Sigmoid colon (tissue), 4 donors: ENCODE measurements at regions not wholly inside any gene's neighbourhood (a gene's known extent, or its start where the extent isn't known, plus 50 kb on each side); places are given as distances from the start of the nearest gene placed in this dataset.

ENCODE experiments used
- EP300 ChIP-seq, 4 donors: sonication (generic); formaldehyde crosslinking; IDR thresholded peaks; one replicate each; pipeline ENCODE4 v1.6.1; 2017; ENCODE audit warnings: antibody characterized with exemption in 4 of 4
- POLR2AphosphoS5 ChIP-seq, 4 donors: sonication (generic); formaldehyde crosslinking; IDR thresholded peaks; one replicate each; pipeline ENCODE4 v1.6.1; 2017; ENCODE audit warnings: antibody characterized with exemption in 4 of 4
- TF ChIP-seq, protein P1 (sequence below), 4 experiments: fragments of 450-650 bp in 3 of 4; fragments of 200-600 bp in 1 of 4; IDR thresholded peaks; one replicate each; pipeline ENCODE4 v1.5.1; 2016 to 2019; ENCODE audit warnings: antibody characterized with exemption in 4 of 4, mild to moderate bottlenecking in 3 of 4, moderate library complexity in 2 of 4

DNA sequence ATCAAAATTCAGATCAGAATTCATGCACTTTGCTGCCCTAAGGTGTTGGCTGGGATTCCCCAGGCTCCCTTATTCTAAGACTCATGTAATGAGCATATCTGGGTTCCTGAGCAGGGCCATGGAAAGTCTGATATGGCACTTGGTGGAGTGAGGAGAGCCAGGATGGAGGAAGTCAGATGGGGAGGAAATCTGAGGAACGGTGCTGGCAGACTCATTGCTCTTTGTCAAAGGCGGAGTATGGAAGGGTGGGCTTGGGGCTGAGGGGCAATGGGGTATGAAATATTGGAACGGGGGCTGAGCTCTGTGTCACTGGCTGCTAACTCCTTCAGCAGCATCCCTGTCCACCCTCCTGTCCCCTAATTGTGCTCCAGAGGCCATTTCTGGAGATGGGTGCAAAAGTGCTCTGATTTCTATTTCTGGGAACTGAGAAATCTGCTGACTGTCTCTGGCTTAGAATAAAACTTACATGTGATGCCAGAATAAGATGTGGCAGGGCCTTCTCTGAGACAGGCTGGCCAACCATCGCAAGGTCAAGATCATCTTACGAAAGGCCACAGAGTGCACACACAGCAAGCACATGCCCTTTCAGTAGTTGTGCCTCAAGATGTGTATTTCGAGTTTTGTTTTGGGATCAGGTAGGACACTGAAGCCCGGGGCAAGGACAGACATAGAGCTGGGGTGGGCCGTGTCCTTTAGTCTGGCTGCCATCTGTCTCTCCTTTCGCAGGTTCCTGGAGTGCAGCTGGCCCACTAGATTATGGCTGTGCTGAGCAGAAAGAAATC is 480.0 kb upstream of the HS6ST1 start:
- TF ChIP-seq, protein P1, sequence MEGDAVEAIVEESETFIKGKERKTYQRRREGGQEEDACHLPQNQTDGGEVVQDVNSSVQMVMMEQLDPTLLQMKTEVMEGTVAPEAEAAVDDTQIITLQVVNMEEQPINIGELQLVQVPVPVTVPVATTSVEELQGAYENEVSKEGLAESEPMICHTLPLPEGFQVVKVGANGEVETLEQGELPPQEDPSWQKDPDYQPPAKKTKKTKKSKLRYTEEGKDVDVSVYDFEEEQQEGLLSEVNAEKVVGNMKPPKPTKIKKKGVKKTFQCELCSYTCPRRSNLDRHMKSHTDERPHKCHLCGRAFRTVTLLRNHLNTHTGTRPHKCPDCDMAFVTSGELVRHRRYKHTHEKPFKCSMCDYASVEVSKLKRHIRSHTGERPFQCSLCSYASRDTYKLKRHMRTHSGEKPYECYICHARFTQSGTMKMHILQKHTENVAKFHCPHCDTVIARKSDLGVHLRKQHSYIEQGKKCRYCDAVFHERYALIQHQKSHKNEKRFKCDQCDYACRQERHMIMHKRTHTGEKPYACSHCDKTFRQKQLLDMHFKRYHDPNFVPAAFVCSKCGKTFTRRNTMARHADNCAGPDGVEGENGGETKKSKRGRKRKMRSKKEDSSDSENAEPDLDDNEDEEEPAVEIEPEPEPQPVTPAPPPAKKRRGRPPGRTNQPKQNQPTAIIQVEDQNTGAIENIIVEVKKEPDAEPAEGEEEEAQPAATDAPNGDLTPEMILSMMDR (IDR thresholded peaks at IDR 0.05), result no peak
- TF ChIP-seq EP300 (IDR thresholded peaks at IDR 0.05) (no peak), POLR2AphosphoS5 (IDR thresholded peaks at IDR 0.05) (no peak)
